ENCODE measurements at regions not wholly inside any gene's neighbourhood (a gene's known extent, or its start where the extent isn't known, plus 50 kb on each side); places are given as distances from the start of the nearest gene placed in this dataset.

- H3K9ac ChIP-seq (ENCODE audit: control insufficient read depth, insufficient read depth, low read length): no peak overlapping the region
- no peaks in the 10 kb centered on the region for H4K20me1 ChIP-seq (ENCODE audit: control insufficient read depth, insufficient read depth)
- H3K27me3 ChIP-seq (replicated peaks in 1 of 2; ENCODE audit: control insufficient read depth in 2 of 2, insufficient read depth in 2 of 2, low read length in 1 of 2): no peaks in the 10 kb centered on the region
- no peak for ATAC-seq
- SMC1A ChIA-PET (ENCODE audit: uncharacterized antibody, unreplicated experiment): no interaction called here
- H2AFZ ChIP-seq (ENCODE audit: control insufficient read depth, low read depth, low read length): no peak overlapping the region
- no peak for FAIRE-seq
- H3K4me1 ChIP-seq (ENCODE audit: control insufficient read depth, insufficient read depth, low read length): no peaks in the 10 kb centered on the region
- no peaks in the 10 kb centered on the region for H3K36me3 ChIP-seq (ENCODE audit: control insufficient read depth in 2 of 2, insufficient read depth in 2 of 2, low read length in 1 of 2)
- RAD21 ChIA-PET (ENCODE audit: unreplicated experiment): no interaction called here
- intact Hi-C loops (cut with micrococcal nuclease; ENCODE audit: unreplicated experiment) (no loop called here), in situ Hi-C loops (cut with MboI) (no loop called here)
- no peaks in the 10 kb centered on the region for H3K79me2 ChIP-seq (ENCODE audit: control insufficient read depth, insufficient read depth, low read length)
- no TSS peak for BruUV-seq (replicated peaks)
- POLR2A ChIA-PET: no interaction called here
- TF ChIP-seq NKRF (conservative IDR thresholded peaks at IDR 0.05): no peak
- no peak for TF ChIP-seq CEBPZ (IDR thresholded peaks at IDR 0.05; ENCODE audit: low read depth, low read length)
- TF ChIP-seq GATAD2B (conservative IDR thresholded peaks at IDR 0.05; ENCODE audit: low read depth): no peak
- H3K27ac ChIP-seq (ENCODE audit: control insufficient read depth, insufficient read depth): no peak overlapping the region
- H3K4me3 ChIP-seq: no peak overlapping the region
- 0% methylated on average over 1 of the region's 1 CpG for WGBS (ENCODE audit: insufficient coverage, insufficient replicate concordance, low lambda C conversion rate, missing lambda C conversion rate)
- H3K4me2 ChIP-seq (ENCODE audit: control insufficient read depth, insufficient read depth): no peak overlapping the region
- H3K9me3 ChIP-seq (replicated peaks; ENCODE audit: control insufficient read depth, insufficient read depth, low read length): no peaks in the 10 kb centered on the region
- CTCF ChIA-PET: no interaction called here
- no peak for DNase-seq (ENCODE audit: low read depth, low spot score)
Measured at GRCh38 chr4:45883421-45883820, 240.4 kb downstream of the GABRG1 start.

Measured in GM12878 (cell line).